ENCODE measurements at regions not wholly inside any gene's neighbourhood (a gene's known extent, or its start where the extent isn't known, plus 50 kb on each side); places are given as distances from the start of the nearest gene placed in this dataset.

DNA sequence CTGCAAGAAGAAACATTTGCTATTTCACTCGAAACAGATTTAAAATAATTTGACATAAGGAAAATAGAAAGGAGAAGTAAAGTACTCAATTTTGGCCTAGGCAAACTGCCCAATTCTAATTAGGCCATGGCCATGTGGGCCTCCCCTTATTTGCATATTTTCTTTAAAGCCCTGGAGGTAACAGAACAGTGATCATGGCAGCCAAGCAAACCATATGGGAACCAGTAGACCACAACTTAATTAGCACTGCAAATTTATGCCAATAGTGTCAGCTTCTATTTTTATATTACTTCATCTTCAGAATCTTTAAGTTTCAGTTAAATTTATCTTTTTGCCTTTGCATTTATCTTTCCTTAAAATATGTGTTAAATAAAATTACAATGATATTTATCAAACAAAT is 63.3 kb upstream of the THSD7A start:
- TF ChIP-seq CTCF (conservative IDR thresholded peaks at IDR 0.05; ENCODE audit: control insufficient read depth, insufficient read depth, low read depth, low read length) = no peak
- H3K4me3 ChIP-seq (ENCODE audit: control insufficient read depth, low read depth, low read length) = no peak overlapping the region
- no peak for DNase-seq (ENCODE audit: low read depth)

DNA sequence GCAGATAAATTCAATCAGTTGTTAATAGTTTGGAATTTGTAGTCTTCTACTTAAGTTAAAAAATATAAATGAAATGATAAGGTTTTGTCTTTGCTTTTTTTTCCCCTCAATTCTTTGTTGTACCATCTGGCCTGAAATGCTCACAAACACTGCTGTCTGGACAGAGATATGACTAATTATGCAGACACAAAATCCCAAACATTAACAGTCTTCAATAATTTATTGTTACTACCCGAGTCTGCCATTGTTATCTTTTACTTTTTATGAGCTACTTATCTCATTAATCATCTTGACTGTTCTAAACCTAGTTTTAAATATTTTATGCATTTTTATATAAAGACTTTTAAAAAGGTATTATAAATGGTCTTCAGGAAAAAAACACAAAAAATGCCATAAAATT is 64.7 kb upstream of the THSD7A start:
- H3K4me3 ChIP-seq (ENCODE audit: control insufficient read depth, low read depth, low read length) = no peak overlapping the region
- TF ChIP-seq CTCF (conservative IDR thresholded peaks at IDR 0.05; ENCODE audit: control insufficient read depth, insufficient read depth, low read depth, low read length) = no peak
- DNase-seq (ENCODE audit: low read depth) = no peak

GRCh38 chr7:11899247-11899646 is 67.2 kb upstream of the THSD7A start:
- no peak for TF ChIP-seq CTCF (conservative IDR thresholded peaks at IDR 0.05; ENCODE audit: control insufficient read depth, insufficient read depth, low read depth, low read length)
- H3K4me3 ChIP-seq (ENCODE audit: control insufficient read depth, low read depth, low read length) = no peak overlapping the region
- DNase-seq (ENCODE audit: low read depth) = no peak

GRCh38 chr7:11910253-11910652 is 78.3 kb upstream of the THSD7A start:
- TF ChIP-seq CTCF (conservative IDR thresholded peaks at IDR 0.05; ENCODE audit: control insufficient read depth, insufficient read depth, low read depth, low read length) = no peak
- DNase-seq (ENCODE audit: low read depth) = no peak
- no peak overlapping the region for H3K4me3 ChIP-seq (ENCODE audit: control insufficient read depth, low read depth, low read length)

DNA sequence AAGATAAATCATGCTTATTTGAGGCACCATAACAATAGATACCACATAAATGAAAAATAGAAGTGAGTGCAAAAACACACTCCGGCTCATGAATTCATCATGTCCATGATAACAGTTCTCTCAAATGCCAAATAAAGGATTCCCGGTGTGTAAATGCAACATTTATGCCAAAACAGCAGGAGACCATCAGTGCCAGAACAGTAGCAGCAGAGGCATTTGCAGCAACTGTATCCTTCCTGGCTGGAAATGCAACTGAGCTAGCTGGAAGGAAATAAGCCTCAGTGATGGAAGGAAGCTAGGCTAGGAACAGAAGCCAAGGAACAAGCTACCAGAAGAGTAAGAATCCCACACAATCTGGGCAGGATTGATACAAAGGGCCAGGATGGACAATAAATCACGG is 79.9 kb upstream of the THSD7A start:
- DNase-seq (ENCODE audit: low read depth) = no peak
- no peak for TF ChIP-seq CTCF (conservative IDR thresholded peaks at IDR 0.05; ENCODE audit: control insufficient read depth, insufficient read depth, low read depth, low read length)

GRCh38 chr7:11914645-11915044 is 82.6 kb upstream of the THSD7A start:
- DNase-seq (ENCODE audit: low read depth) = no peak
- no peak overlapping the region for H3K4me3 ChIP-seq (ENCODE audit: control insufficient read depth, low read depth, low read length)
- no peak for TF ChIP-seq CTCF (conservative IDR thresholded peaks at IDR 0.05; ENCODE audit: control insufficient read depth, insufficient read depth, low read depth, low read length)

More for the DNA sequence above, 79.9 kb upstream of the THSD7A start:
- H3K4me3 ChIP-seq (ENCODE audit: control insufficient read depth, low read depth, low read length) = no peak overlapping the region

- no peak for TF ChIP-seq CTCF (conservative IDR thresholded peaks at IDR 0.05; ENCODE audit: control insufficient read depth, insufficient read depth, low read depth, low read length)
- no peak overlapping the region for H3K4me3 ChIP-seq (ENCODE audit: control insufficient read depth, low read depth, low read length)
- no peak for DNase-seq (ENCODE audit: low read depth)
Observed at GRCh38 chr7:11923376-11923930, 91.5 kb upstream of the THSD7A start.

All from fibroblast of mammary gland (primary cell).